ENCODE measurements at regions not wholly inside any gene's neighbourhood (a gene's known extent, or its start where the extent isn't known, plus 50 kb on each side); places are given as distances from the start of the nearest gene placed in this dataset.

DNA sequence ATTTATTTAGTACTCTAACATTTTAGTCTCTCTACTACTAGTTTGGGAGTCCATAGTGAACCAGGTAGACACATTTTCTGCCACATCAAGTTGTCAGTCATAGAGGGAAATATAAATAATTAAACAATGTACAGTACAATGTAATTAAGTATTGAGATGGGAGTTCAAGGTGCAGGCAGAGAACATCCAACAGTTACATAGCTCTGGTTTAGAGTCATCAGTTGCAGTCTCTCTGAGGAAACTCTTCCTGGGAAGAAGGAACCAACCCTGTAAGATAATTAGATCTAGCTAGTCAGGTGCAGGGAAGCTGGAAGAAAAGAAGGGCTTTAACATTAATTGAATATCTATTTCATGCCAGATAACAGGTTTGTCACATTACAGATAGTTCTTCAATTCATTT, 457.9 kb upstream of the DYNLRB2 start:
- no peak for DNase-seq (ENCODE audit: insufficient read length, low spot score)
- FAIRE-seq: no peak
- TF ChIP-seq POLR2AphosphoS5 (IDR thresholded peaks at IDR 0.05; ENCODE audit: low read depth, low read length) (no peak), PAX5 (IDR thresholded peaks at IDR 0.05; ENCODE audit: insufficient read depth, low read length, severe bottlenecking) (no peak), POU2F2 (IDR thresholded peaks at IDR 0.05; ENCODE audit: low read depth, low read length) (no peak), TAF1 (IDR thresholded peaks at IDR 0.05; ENCODE audit: low read depth, low read length) (no peak), SPI1 (IDR thresholded peaks at IDR 0.05; ENCODE audit: low read depth, low read length) (no peak), POLR2A (IDR thresholded peaks at IDR 0.05; ENCODE audit: low read depth, low read length) (no peak)

DNA sequence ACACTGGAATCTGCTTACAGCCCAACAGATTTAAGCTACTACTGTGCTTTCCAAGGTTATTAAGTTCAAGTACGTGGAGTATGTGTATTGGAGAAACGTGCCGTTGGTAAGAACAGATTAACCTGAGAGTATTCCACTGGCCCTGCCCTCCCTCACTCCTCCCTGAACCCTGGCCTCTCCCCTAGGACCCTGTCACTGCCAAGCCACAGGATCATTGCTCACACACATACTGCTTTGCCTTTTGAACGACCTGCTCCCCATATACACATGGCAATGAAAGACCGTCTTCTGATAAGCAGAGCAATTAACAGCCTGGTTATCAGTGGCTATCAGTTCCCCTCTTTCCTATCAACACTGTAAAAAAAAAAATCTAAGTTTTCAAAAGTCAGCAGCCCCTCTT, 458.9 kb upstream of the DYNLRB2 start:
- DNase-seq (ENCODE audit: insufficient read length, low spot score) (no peak), FAIRE-seq (no peak)
- no peak for TF ChIP-seq TAF1 (IDR thresholded peaks at IDR 0.05; ENCODE audit: low read depth, low read length)
- no peak for TF ChIP-seq POU2F2 (IDR thresholded peaks at IDR 0.05; ENCODE audit: low read depth, low read length)
- no peak for TF ChIP-seq SPI1 (IDR thresholded peaks at IDR 0.05; ENCODE audit: low read depth, low read length)
- no peak for TF ChIP-seq POLR2AphosphoS5 (IDR thresholded peaks at IDR 0.05; ENCODE audit: low read depth, low read length)
- TF ChIP-seq PAX5 (IDR thresholded peaks at IDR 0.05; ENCODE audit: insufficient read depth, low read length, severe bottlenecking): no peak
- TF ChIP-seq POLR2A (IDR thresholded peaks at IDR 0.05; ENCODE audit: low read depth, low read length): no peak

DNA sequence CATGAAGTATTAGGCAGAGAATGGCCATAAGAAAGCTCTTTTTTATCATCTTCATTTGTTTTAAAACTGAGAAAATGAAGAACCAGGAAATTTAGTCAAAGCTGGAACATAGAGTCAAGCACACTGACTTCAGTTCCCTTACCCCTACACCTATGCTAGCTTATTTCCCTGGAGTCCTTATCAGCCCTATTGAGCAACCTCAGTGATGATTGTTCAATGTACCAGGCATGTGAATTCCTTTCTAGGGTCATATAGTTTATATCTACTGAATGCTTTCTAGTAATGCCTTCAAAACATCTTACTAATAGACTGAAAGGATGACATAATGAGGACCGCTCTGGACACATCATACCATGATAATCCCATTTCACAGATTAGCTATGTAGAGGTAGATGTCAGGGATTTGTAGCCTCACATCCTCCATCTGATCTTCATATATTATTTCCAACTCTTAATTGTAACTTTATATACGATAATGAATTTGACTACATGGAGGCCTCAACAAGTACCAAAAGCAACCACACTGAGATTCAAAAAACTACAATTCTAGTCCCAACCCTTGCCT, 460.4 kb upstream of the DYNLRB2 start:
- FAIRE-seq (no peak), DNase-seq (ENCODE audit: insufficient read length, low spot score) (no peak)
- TF ChIP-seq SPI1 (IDR thresholded peaks at IDR 0.05; ENCODE audit: low read depth, low read length): no peak
- TF ChIP-seq TAF1 (IDR thresholded peaks at IDR 0.05; ENCODE audit: low read depth, low read length): no peak
- TF ChIP-seq POU2F2 (IDR thresholded peaks at IDR 0.05; ENCODE audit: low read depth, low read length): no peak
- TF ChIP-seq POLR2A (IDR thresholded peaks at IDR 0.05; ENCODE audit: low read depth, low read length): no peak
- TF ChIP-seq POLR2AphosphoS5 (IDR thresholded peaks at IDR 0.05; ENCODE audit: low read depth, low read length): no peak
- TF ChIP-seq PAX5 (IDR thresholded peaks at IDR 0.05; ENCODE audit: insufficient read depth, low read length, severe bottlenecking): no peak

DNA sequence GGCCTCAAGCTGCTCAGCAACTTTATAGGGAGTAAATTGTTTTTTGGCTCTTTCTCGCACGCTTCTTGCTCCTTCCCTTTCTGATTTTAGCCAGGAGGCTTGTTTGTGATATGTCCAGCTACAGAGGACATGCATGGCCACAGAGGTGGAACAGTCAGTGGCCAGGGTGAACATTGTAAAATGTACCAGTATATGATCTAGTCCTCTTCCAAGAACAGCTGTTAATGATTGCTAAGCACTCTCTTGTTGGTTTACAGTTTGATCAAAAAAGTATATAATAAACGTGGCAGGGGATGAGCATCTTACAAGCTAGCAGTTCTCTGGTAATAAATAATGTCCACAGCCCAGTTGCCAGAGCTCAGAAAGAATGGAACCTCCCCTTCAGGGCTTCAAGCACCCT, 461.7 kb upstream of the DYNLRB2 start:
- no peak for TF ChIP-seq POLR2AphosphoS5 (IDR thresholded peaks at IDR 0.05; ENCODE audit: low read depth, low read length)
- DNase-seq (ENCODE audit: insufficient read length, low spot score) (no peak), FAIRE-seq (no peak)

DNA sequence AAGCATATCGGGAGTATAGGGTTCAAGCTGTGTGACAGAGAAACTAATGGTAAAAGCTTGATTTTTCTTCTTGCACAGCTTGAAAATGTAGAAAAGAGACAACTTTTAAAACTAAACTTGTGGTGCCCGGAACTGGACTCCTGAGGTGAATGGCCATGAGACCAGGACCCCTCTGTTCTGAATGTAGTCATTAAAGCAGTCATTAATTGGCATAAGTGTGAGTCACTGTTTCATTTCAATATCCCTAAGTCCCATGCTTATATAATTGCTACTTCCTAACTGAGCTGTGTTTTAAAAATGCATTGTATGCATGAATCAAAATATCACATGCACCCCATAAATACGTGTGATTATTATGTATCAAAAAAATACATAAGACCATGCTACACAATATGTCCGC, 463.1 kb upstream of the DYNLRB2 start:
- no peak for TF ChIP-seq POLR2A (IDR thresholded peaks at IDR 0.05; ENCODE audit: low read depth, low read length)
- no peak for TF ChIP-seq TAF1 (IDR thresholded peaks at IDR 0.05; ENCODE audit: low read depth, low read length)
- no peak for TF ChIP-seq PAX5 (IDR thresholded peaks at IDR 0.05; ENCODE audit: insufficient read depth, low read length, severe bottlenecking)
- no peak for TF ChIP-seq POU2F2 (IDR thresholded peaks at IDR 0.05; ENCODE audit: low read depth, low read length)
- TF ChIP-seq SPI1 (IDR thresholded peaks at IDR 0.05; ENCODE audit: low read depth, low read length): no peak
- no peak for TF ChIP-seq POLR2AphosphoS5 (IDR thresholded peaks at IDR 0.05; ENCODE audit: low read depth, low read length)
- FAIRE-seq: no peak
- DNase-seq (ENCODE audit: insufficient read length, low spot score): no peak

DNA sequence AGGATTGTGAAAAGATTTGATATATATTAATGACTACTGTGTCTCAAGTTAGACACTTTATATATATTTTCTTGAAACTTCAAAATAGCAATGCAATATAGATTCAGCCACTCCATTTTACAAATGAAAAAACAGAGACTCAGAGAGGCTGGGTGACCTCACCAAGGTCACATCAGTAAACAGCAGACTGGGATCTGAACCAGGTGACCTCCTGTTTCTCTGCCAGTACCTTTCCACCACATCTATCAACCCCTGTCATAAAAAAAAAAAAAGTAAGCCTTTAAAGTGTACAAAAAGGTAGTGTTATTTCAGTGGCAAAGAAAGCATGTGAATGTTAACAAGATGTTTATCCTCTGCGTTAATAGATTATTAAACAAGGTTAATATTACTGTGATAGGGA, 466.5 kb upstream of the DYNLRB2 start:
- TF ChIP-seq POLR2A (IDR thresholded peaks at IDR 0.05; ENCODE audit: low read depth, low read length): no peak
- TF ChIP-seq TAF1 (IDR thresholded peaks at IDR 0.05; ENCODE audit: low read depth, low read length): no peak
- no peak for TF ChIP-seq PAX5 (IDR thresholded peaks at IDR 0.05; ENCODE audit: insufficient read depth, low read length, severe bottlenecking)
- no peak for TF ChIP-seq SPI1 (IDR thresholded peaks at IDR 0.05; ENCODE audit: low read depth, low read length)
- TF ChIP-seq POLR2AphosphoS5 (IDR thresholded peaks at IDR 0.05; ENCODE audit: low read depth, low read length): no peak
- TF ChIP-seq POU2F2 (IDR thresholded peaks at IDR 0.05; ENCODE audit: low read depth, low read length): no peak
- FAIRE-seq: no peak
- DNase-seq (ENCODE audit: insufficient read length, low spot score): no peak

DNA sequence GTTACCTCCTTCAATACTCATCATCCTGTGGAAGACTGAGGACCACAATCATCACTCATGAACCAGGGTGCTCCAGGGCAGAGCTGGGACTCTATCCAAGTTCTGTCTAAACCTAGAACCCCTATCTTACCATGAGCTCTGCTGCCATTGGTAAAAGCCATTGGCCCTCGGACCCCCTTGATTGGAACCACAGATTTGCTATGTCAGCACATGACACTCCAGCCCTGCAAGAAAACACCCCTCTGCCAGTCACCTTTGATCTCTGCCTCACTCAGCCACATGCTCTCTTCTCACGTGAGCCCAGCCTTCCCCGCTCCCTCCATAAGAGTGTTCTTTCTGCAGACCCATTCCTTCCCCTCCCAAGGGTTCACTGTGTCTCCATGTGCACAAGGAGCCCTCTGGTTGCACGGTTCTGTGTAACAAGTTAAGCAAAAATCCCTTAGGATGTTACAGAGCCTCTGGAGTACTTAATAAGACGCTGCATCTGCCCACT, 468.8 kb upstream of the DYNLRB2 start:
- DNase-seq (ENCODE audit: insufficient read length, low spot score): no peak
- FAIRE-seq: no peak
- TF ChIP-seq POLR2AphosphoS5 (IDR thresholded peaks at IDR 0.05; ENCODE audit: low read depth, low read length) (no peak), POU2F2 (IDR thresholded peaks at IDR 0.05; ENCODE audit: low read depth, low read length) (no peak), POLR2A (IDR thresholded peaks at IDR 0.05; ENCODE audit: low read depth, low read length) (no peak), SPI1 (IDR thresholded peaks at IDR 0.05; ENCODE audit: low read depth, low read length) (no peak), TAF1 (IDR thresholded peaks at IDR 0.05; ENCODE audit: low read depth, low read length) (no peak), PAX5 (IDR thresholded peaks at IDR 0.05; ENCODE audit: insufficient read depth, low read length, severe bottlenecking) (no peak)

DNA sequence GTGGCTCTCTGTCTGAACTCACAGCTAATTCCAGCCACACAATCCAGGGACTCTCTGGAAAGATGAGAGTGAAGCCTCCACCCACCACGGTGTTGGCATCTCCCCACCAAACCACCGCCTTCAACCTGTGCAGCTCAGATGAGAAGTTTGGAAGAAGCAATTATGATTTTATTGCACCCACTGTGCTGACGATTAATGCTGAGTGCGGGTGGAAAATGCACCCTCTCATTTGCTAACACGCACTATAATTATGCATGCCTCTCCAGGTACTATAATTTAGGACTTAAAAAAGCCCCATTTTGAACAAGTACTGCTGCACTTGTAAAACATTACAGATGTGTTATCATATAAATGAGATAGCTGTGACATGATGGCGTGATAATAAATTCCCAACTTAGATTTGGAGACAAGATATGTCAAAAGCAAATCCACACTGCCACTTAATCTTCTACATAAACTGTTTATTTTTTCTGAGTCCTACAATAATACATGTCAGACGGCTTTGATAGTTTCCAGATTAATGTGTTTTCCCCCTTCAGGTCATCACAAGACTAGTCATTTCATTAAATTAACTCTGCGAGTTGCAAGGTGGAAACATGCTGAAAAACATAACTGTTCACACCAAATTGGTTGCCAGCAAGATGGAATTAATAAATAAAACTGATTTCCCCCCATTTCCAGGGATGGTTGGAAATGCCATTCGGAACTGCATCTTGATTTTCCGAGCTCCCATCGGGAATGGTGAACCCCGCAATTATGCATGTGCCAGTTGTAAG, 466.5 kb upstream of the MAF start:
- FAIRE-seq: no peak
- no peak for DNase-seq (ENCODE audit: insufficient read length, low spot score)
- no peak for TF ChIP-seq POU2F2 (IDR thresholded peaks at IDR 0.05; ENCODE audit: low read depth, low read length)
- no peak for TF ChIP-seq POLR2A (IDR thresholded peaks at IDR 0.05; ENCODE audit: low read depth, low read length)
- TF ChIP-seq POLR2AphosphoS5 (IDR thresholded peaks at IDR 0.05; ENCODE audit: low read depth, low read length): no peak
- no peak for TF ChIP-seq SPI1 (IDR thresholded peaks at IDR 0.05; ENCODE audit: low read depth, low read length)
- TF ChIP-seq PAX5 (IDR thresholded peaks at IDR 0.05; ENCODE audit: insufficient read depth, low read length, severe bottlenecking): no peak
- no peak for TF ChIP-seq TAF1 (IDR thresholded peaks at IDR 0.05; ENCODE audit: low read depth, low read length)

DNA sequence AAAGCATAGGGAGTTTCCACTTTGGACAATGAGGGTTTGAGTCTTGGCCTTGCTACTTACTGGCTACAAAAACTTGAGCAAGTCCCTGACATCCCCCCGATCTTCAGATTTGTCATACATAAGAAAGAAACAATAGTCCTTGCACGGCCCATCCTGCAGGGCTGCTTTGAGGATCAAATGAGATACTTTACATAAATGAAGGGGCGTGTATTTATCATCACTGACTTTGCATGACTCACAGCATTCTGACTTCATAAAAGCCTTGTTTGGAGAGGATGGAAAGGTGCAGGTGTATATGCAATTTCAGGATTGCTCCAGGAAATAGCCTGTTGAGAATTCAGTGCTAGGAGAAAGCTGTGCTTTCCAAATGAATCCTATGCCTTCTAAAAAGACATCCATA, 465.0 kb upstream of the MAF start:
- DNase-seq (ENCODE audit: insufficient read length, low spot score): no peak
- FAIRE-seq: no peak
- TF ChIP-seq TAF1 (IDR thresholded peaks at IDR 0.05; ENCODE audit: low read depth, low read length) (no peak), POLR2A (IDR thresholded peaks at IDR 0.05; ENCODE audit: low read depth, low read length) (no peak), POU2F2 (IDR thresholded peaks at IDR 0.05; ENCODE audit: low read depth, low read length) (no peak), PAX5 (IDR thresholded peaks at IDR 0.05; ENCODE audit: insufficient read depth, low read length, severe bottlenecking) (no peak), POLR2AphosphoS5 (IDR thresholded peaks at IDR 0.05; ENCODE audit: low read depth, low read length) (no peak)

DNA sequence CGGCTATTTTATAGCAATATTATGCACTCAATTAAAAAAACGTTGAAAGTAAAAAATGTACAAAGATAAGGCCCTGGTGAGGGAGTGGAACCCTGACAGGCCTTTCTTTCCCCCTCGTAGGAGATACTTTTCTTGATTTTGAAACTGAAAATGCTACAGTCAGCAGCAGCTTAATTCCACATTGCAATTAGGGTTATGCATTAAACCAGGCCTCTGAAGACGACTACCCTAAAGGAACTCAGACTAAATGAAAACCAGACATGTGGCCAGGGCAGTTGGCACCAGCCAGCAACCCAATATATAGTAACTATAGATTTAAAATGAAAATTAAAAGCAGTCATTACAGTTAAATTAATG, 463.2 kb upstream of the MAF start:
- FAIRE-seq (no peak), DNase-seq (ENCODE audit: insufficient read length, low spot score) (no peak)
- TF ChIP-seq POU2F2 (IDR thresholded peaks at IDR 0.05; ENCODE audit: low read depth, low read length): no peak
- no peak for TF ChIP-seq TAF1 (IDR thresholded peaks at IDR 0.05; ENCODE audit: low read depth, low read length)
- no peak for TF ChIP-seq PAX5 (IDR thresholded peaks at IDR 0.05; ENCODE audit: insufficient read depth, low read length, severe bottlenecking)
- TF ChIP-seq SPI1 (IDR thresholded peaks at IDR 0.05; ENCODE audit: low read depth, low read length): no peak
- no peak for TF ChIP-seq POLR2AphosphoS5 (IDR thresholded peaks at IDR 0.05; ENCODE audit: low read depth, low read length)
- no peak for TF ChIP-seq POLR2A (IDR thresholded peaks at IDR 0.05; ENCODE audit: low read depth, low read length)
